Renal cortex interstitium (tissue), 11 donors: ENCODE measurements at regions not wholly inside any gene's neighbourhood (a gene's known extent, or its start where the extent isn't known, plus 50 kb on each side); places are given as distances from the start of the nearest gene placed in this dataset.

Experiments
- DNase-seq, 11 donors: peaks; one replicate each; pipeline ENCODE4 v3.0.0-alpha.2; 2013; ENCODE audit warnings: low read depth in 9 of 11, low spot score in 4 of 11; ENCODE audit errors: extremely low read depth in 1 of 11

- DNase-seq: no peak
Measured at GRCh38 chr2:45192481-45192880, 183.2 kb upstream of the SIX2 start.

DNA sequence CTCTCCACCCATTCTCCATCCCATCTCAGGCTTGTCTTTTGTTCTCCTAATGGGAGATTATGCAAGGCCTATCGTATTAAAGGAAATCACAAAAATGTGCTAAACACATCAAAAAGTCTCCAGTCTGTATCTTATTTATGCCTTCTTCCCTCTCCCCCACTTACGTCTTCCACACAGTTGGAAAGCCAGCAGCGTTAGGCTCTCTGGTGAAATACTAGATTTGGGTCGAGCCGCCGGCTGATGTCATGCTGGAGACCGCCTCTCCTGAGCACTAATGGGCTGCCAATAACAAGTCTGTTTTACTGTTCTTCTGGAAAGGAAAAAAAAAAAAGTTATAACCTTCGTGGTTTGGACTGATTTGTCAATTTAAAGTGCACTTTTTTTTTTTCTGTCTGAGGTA is 182.7 kb upstream of the SIX2 start:
- no peak for DNase-seq

- no peak for DNase-seq
Measured at GRCh38 chr2:45191146-45191863, 182.1 kb upstream of the SIX2 start.

DNA sequence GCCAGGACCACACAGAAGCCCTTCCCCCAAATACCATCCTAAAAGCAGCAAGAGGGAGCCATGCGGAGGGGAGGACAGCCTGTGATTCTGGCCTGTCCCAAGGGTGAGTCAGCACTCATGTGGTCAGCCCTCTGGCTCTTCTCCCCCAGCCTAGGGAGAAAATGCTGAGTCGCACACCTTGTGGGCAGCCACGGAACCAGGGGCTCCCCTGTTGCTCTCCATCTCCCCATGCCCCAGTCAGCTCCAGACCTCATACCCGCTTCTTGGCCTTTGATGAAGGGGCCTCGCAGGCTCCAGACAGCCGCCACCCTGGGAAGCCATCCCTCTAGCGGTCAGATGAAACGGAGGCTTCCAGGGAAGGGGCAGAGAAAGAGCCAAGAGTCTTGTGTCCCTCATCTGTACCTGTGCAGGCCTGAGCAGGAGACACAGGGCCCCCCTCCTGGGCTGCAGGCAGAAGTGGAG is 181.3 kb upstream of the SIX2 start:
- DNase-seq: no peak

- DNase-seq: no peak
Measured at GRCh38 chr2:45184606-45185005, 175.4 kb upstream of the SIX2 start.

GRCh38 chr2:45182667-45183295 is 173.5 kb upstream of the SIX2 start:
- no peak for DNase-seq

DNA sequence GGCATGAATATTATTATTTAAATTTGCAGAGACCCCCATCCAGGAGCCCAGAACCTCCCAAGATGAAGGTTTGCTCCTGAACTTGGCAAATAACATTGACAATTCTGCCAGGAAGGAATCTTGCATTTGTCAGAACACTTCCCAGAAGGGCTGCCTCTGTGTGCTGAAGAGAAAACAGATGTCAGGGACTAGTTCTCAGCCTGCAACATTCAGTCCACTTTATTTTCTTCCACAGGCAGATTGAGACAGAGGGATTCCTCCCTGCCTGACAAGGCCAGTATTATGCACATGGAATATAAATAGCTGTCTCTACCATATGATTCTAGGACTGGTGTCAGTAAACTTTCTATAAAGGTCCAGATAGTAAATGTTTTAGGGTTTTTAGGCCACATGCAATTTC is 171.5 kb upstream of the SIX2 start:
- DNase-seq: no peak

DNA sequence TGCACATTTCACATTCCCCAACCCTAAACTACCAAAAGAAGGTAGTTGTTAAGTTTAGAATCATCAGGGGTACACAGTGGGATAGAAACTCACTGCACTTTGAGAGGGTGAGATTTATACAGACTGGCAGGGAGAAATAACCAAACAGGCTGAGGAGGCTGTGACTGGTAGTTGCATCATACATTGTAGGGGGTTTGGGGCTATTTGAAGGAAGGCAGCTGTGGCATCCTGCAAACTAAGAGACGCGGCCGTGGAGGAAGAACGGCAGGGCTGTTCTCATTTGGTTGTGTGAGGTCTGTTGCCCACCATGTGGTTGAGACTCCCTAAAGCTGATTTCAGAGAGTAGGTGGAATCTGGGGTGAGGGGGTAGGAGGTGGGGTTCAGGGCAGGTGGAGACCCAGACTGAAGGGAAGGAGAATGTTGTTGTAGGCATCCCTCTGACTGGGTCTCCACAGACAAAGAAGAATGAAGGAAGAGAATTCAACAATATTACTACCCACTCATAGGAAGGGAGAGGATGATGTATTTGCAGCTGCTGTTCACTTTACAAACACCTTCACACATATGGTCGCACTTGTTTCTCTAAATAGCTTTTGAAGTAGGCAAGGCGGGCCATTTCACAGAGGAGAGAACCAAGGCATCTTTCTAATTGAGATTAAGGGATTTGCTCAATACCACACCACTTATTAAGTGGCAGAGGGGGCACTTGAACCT is 170.9 kb upstream of the SIX2 start:
- DNase-seq: no peak

DNA sequence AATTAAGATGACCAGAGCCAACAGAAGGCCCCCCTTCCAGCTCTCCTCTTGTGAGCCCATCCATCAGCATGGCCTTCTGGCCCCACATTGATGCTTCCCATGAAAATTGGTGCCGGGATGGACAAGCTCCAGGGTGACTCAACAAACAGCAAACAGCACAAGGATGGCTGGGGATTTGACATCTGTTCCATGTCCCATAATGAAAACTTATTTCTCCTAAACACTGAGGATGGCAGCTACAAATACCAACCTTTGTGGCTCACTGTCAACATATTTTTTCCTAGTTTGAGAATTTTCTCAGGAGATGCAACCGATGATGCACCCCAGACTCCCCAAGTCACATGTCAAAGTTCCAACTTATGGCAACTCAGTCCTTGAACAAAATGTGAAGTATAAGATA is 169.6 kb upstream of the SIX2 start:
- DNase-seq: no peak

DNA sequence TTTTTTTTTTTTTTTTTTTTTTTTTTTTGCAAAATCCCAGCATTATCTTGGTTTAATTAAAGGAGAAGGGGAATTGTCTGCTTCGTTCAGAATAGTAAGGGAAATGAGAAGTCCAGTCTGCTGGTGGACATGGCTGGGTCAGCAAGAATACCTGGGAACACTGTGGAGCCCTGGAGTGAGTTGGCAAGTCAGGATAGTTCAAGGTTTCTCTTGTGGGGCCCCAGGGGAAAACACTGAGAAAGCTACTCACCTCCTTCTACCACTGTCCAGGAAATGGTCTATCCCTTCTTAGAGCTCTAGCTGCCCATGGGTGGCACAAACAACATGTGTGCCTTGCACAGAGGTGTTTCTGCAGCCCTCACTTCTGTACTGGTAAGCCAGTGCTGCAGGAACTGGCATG is 169.1 kb upstream of the SIX2 start:
- no peak for DNase-seq

GRCh38 chr2:45177870-45178269 is 168.6 kb upstream of the SIX2 start:
- no peak for DNase-seq

DNA sequence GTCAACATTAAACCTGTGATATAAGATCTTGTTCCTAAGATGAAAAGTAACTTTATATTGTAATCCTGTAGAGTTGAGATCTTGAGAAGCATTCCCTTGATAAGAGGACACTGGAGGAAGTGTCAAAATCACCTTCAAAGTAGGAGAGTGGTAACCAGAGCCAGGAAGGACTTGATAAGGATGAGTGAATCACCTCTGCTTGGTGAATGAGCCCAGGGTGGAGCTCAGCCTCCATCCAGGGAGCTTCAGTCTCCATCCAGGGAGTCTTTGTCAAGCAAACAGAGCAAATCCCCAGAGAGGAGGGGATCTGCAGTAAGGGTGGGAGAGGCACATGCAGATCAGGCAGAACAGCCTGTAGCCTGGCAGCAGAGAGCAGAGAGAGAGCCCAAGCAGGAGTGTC is 167.1 kb upstream of the SIX2 start:
- no peak for DNase-seq

DNA sequence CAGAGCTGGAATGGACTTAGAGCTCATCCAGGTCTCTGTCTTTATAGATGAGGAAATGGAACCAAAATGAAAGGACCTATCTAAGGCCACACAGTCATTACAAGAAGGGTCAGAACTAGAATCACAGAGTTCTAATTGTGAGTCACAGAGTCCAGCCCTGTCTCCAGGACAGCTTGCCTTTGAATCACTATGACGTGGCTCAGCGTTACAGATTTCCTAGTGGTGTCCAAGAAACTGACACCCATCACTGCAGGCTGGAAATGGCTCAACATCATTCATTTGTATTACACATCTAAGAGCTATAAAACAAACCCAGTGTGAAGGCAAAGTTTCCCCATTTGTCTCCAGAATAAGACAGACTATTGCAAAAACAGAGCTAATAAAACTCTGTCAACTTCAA is 164.3 kb upstream of the SIX2 start:
- DNase-seq: no peak

DNA sequence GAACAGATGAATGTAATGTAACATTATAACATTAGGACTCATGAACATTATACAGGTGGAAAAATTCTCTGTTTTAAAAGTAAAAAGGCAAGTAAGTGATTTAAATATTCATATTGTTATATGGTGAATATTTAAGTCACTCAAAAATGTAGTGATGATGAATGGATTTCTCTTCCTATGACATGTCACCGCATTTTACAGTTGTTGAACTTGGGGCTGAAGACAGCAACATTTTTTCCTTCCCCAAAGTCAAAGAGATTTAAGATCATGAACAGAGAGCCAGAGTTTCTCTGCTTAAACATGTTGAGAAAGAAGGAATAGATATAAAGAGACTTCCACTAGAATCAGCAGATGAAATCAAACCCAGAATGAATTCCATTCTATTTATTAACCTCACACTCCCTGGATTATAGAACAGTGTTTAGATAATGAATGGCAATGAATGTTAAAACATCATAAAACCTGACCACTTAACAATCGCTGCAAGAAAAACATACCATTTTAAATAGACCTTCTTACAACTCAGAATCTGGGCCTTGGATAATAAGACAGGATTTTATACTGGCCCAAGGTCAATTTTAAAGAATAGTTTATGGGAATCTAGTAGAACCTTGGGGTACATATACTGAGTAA is 163.6 kb upstream of the SIX2 start:
- no peak for DNase-seq

GRCh38 chr2:45172142-45172541 is 162.9 kb upstream of the SIX2 start:
- no peak for DNase-seq

- DNase-seq: no peak
Measured at GRCh38 chr2:45171136-45171501, 161.9 kb upstream of the SIX2 start.

DNA sequence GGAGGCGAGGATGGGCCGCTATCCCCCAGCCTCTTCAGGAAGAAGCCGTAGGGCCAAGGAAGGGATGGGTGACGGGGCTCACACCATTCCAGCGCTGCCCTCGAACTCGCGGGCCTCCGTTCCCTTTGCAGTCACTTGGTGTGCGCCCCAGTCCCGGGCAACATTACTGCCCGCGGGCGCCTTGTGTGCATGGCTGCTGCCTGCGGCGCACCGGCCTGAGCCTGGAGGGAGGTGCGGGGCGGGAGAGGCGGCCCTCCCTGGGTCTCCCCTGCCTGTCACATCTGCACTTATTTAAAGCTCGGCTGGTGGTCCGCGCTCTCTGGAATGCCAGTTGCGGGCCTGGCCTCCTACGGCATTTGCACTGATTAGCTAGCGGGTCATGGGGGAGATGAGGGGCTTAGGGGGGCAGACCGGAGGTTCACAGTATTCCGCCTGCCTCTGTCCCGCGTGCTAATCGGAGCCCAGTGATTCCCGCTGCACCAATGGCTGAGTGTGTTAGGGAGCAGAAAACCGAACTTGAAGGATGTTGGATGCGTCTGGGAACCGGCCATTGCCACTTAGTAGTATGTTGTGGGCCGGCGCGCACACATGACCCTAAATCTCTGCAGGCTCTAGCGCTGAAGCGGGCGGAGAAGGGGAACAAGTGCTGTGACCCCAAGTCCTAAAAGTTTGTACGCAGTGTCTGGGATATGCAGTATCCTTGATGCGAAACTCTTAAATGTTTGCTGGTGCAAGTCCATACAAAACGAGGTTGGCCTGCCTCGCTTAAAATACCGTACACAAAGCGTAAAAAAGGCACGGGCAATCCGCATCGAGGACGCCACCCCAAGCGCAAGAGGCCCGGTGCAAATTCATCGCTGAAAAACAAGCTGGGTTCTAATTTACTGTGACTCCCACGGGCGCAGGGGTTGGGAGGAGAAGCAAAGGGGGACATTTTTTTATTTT is 161.2 kb upstream of the SIX2 start:
- DNase-seq: no peak

DNA sequence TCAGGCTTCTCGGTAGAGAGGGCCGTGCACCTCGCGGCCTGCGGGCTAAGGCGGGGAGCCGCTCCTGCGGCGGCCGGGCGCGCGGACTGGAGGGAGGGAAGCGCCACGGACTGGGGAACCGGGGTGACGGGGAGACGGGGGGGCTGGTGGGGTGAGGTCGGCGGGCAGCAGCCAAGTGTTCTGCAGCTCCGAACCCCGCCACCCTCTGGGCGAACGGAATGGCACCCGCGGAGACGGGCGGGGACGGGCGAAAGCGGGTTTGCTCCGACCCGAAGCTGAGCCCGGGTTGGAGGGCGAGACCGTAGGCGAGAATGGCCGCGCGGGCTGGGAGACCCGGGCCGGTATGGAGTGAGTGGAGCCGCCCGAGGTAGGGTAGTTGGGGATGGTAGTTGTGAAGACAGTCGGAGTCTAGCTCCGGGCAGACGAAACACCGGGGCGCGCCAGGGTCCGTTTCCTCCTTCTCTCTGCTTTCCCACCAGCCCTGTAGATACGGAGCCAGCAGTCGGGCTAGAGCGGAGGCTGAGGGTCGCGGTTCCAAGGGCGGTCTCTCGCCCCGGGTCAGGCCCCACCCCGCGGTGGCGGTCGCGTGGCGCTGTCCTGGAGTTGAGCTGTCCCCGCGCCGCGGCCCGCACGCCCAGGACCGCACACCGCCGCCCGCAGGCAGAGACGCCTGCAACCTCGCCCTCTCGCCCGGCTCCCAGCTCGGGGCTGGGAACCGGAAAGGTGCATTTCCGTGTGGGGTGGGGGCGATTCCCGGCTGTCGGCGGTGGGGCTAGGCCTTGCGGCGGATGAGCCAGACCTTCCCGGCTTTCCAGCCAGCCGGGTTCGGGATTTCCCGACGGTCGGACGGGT is 160.3 kb upstream of the SIX2 start:
- DNase-seq: no peak
